Stimulated activated CD8-positive, alpha-beta memory T cell treated with anti-CD3 and anti-CD28 coated beads, Interleukin-12 subunit alpha, Interleukin-12 subunit beta, amount 100 ng/mL, for 24 hours (primary cell): ENCODE measurements at regions not wholly inside any gene's neighbourhood (a gene's known extent, or its start where the extent isn't known, plus 50 kb on each side); places are given as distances from the start of the nearest gene placed in this dataset.
"Not testable (repeated sequence)": the region's sequence is repeated elsewhere in the genome, so short reads cannot be mapped to it uniquely, and the experiment has no call there.

Source experiments
- DNase-seq: peaks from one replicate; pipeline ENCODE4 v3.0.0-alpha.2; 2020; ENCODE audit errors: extremely low read depth

GRCh38 chr9:97248252-97248651 lies 59.2 kb upstream of the CCDC180 start:
- DNase-seq, result not testable (repeated sequence)

GRCh38 chr9:97243606-97244005 lies 63.9 kb upstream of the CCDC180 start:
- no peak for DNase-seq

- DNase-seq, result not testable (repeated sequence)
These were observed 66.0 kb upstream of the CCDC180 start for GRCh38 chr9:97241430-97241829.

- peak; percentile 45 for DNase-seq
These were observed 69.2 kb upstream of the CCDC180 start for GRCh38 chr9:97237951-97238889.

GRCh38 chr9:97237311-97237786 lies 70.1 kb upstream of the CCDC180 start:
- DNase-seq, result no peak

- DNase-seq, result not testable (repeated sequence)
These were observed 74.5 kb upstream of the CCDC180 start for GRCh38 chr9:97233009-97233400.

GRCh38 chr9:97232060-97233008 lies 75.1 kb upstream of the CCDC180 start:
- DNase-seq, result not testable (repeated sequence)

DNA sequence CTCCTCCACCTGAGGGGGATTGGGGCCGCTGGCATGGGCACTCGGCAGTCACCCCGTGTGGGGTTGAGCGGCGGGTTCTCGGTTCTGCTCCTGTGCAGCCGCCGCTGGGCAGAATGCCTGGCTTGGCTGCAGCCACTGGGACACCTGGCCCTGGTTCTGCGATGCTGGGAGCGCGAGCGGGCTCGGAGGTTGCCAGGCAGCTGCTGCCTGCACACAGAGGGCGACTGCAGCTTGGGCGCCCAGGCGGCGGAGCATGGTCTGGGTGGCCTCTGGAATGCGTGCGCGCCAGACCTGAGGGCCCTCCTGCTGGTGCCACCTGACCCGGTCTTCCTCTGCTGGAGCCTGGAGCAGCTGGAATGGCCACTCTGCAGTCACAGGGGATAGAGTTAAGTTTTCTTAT lies 85.1 kb upstream of the CCDC180 start:
- DNase-seq, result not testable (repeated sequence)

DNA sequence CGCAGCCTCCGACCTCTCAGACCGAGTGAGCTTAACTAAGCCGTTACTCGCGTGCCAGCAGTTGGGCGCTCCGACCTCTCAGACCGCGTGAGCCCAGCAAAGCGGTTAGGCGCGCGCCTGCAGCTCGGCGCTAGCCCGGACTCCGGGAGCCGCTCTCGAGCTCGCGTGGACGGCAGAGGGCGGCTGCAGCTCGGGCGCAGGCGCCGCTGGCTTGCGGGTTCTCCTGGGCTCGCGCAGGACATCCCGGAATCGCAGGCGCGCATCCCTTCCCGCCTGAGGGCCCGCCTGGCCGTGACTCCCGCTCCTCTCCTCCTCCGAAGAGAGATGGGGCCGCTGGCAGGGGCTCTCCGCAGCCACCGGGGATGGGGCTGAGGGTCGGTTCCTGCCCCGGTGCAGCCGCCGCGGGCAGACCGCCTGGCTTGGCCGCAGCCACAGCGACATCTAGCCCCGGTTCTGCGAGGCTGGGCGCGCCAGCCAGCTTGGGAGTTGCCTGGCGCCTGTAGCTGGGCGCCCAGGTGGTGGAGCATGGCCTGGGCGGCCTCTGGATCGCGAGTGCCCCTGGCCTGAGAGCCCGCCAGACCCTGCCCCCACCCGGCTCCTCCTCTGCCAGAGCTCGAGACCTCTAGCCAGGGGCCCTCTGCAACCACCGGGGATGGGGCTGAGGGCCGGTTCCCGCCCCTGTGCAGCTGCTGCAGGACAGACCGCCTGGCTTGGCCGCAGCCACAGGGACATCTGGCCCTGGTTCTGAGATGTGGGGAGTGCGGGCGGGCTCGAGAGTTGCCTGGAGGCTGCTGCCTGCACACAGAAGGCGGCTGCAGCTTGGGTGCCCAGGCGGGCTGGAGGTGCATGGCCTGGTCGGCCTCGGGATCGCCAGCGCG lies 85.7 kb upstream of the CCDC180 start:
- not testable (repeated sequence) for DNase-seq

GRCh38 chr9:97220894-97221477 lies 86.5 kb upstream of the CCDC180 start:
- no peak for DNase-seq

DNA sequence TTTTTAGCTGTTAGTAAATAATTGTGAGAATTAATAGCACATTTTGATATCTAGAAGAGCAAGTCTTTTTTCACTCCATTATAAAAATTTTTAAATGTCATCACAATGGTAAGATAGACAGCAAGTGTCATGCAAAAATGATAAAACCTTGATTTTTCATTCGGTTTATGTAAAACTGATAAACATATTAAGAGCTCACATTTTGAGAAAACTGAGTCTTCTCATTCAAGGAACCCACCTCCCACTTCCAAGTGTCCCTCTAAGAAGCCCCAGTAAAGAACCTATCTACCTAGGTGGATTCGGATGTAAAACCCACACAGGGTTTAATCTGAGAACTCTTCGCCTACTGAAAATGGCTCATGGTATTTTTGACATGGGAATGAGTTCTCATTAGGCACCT lies 87.1 kb upstream of the CCDC180 start:
- DNase-seq, result not testable (repeated sequence)

- not testable (repeated sequence) for DNase-seq
These were observed 87.9 kb upstream of the CCDC180 start for GRCh38 chr9:97219443-97220140.

DNA sequence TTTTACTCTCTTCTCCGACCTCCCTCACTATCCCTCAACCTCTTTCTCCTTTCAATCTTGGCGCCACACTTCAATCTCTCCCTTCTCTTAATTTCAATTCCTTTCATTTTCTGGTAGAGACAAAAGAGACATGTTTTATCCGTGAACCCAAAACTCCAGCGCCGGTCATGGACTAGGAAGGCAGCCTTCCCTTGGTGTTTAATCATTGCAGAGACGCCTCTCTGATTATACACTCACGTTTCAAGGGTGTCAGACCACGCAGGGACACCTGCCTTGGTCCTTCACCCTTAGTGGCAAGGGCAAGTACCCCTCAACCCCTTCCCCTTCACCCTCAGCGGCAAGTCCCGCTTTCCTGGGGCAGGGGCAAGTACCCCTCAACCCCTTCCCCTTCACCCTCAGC lies 92.3 kb upstream of the CCDC180 start:
- not testable (repeated sequence) for DNase-seq

DNA sequence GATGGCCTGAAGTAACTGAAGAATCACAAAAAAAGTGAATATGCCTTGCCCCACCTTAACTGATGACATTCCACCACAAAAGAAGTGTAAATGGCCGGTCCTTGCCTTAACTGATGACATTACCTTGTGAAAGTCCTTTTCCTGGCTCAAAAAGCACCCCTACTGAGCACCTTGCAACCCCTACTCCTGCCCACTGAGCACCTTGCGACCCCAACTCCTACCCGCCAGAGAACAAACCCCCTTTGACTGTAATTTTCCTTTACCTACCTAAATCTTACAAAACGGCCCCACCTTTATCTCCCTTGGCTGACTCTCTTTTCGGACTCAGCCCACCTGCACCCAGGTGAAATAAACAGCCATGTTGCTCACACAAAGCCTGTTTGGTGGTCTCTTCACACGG lies 92.9 kb upstream of the CCDC180 start:
- DNase-seq, result not testable (repeated sequence)

- DNase-seq, result not testable (repeated sequence)
These were observed 107.8 kb upstream of the CCDC180 start for GRCh38 chr9:97199683-97200082.

DNA sequence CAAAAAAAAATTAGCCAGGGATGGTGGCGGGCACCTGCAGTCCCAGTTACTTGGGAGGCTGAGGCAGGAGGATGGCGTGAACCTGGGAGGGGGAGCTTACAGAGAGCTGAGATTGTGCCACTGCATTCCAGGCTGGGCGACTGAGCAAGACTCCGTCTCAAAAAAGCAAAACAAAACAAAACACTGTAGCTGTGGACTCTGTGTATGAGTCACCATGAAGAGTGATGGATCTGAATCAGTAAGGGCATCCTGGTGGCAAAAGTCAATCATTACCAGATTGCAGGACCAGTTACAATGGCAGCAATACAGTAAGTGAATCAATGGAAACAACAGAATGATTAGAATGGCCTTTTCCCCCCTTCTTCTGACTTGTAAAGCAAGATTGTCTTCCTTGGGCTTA lies 113.7 kb upstream of the CCDC180 start:
- DNase-seq, result not testable (repeated sequence)

GRCh38 chr9:97188545-97188944 lies 118.9 kb upstream of the CCDC180 start:
- no peak for DNase-seq

DNA sequence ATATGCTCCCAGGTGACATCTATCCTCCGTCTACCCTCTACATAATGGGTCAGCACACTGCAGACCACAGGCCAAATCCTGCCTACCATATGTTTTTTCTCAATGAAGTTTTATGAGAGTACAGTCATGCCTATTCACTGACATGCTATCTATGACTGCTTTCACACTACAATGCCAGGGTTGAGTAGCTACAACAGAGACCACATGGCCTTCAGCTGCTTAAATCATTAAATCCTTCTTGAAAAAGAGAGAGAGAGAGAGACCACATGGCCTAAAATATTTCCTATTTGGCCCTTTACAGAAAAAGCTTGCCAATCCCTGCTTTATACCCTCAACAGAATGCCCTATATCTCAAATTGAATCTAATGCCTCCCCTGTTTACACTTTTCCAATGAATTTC lies 119.8 kb upstream of the CCDC180 start:
- DNase-seq, result not testable (repeated sequence)

DNA sequence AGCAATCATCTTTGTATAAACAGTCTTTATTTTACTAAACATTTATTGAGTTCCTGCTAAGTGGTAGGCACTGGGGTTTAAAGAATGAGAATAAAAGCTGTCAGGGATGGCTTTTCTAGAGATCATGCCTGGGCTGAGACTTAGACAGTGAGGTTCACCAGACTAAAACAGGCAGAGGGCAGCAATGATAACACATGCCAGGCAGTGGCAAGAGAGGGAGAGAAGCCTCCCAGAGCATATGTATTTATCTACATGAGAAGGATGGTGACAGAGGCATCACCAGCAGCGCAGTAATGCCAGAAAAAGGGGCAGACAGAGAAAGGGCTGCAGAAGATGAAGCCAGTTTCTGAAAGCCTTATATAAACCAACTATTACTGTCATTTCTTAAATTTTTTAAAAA lies 121.0 kb upstream of the CCDC180 start:
- no peak for DNase-seq

GRCh38 chr9:97182532-97182931 lies 124.9 kb upstream of the CCDC180 start:
- not testable (repeated sequence) for DNase-seq
